Mammary epithelial cell (primary cell): ENCODE measurements at regions not wholly inside any gene's neighbourhood (a gene's known extent, or its start where the extent isn't known, plus 50 kb on each side); places are given as distances from the start of the nearest gene placed in this dataset.

Experiments used
- CTCF ChIP-seq, 2 donors: IDR thresholded peaks in 1 of 2; conservative IDR thresholded peaks in 1 of 2; 2 replicates each; pipeline ENCODE4 v1.5.1; 2011 to 2012; ENCODE audit warnings: inconsistent platforms in 2 of 2, low read length in 2 of 2, mild to moderate bottlenecking in 2 of 2, control low read depth in 1 of 2, low read depth in 1 of 2; ENCODE audit not compliant: insufficient read depth in 1 of 2; ENCODE audit errors: extremely low read depth in 1 of 2
- EZH2 ChIP-seq: IDR thresholded peaks from 2 replicates; pipeline ENCODE4 v1.6.1; 2012; ENCODE audit warnings: low read length, inconsistent platforms, borderline replicate concordance

- TF ChIP-seq CTCF (conservative IDR thresholded peaks at IDR 0.05 in 1 of 2, IDR thresholded peaks at IDR 0.05 in 1 of 2; ENCODE audit: extremely low read depth in 1 of 2, insufficient read depth in 1 of 2, low read depth in 1 of 2, low read length in 2 of 2) (no peak), EZH2 (no peak)
These were observed 75.4 kb upstream of the FSHB start for GRCh38 chr11:30155428-30155827.
